ENCODE measurements at regions not wholly inside any gene's neighbourhood (a gene's known extent, or its start where the extent isn't known, plus 50 kb on each side); places are given as distances from the start of the nearest gene placed in this dataset.
"Not testable (repeated sequence)": the region's sequence is repeated elsewhere in the genome, so short reads cannot be mapped to it uniquely, and the experiment has no call there.

DNA sequence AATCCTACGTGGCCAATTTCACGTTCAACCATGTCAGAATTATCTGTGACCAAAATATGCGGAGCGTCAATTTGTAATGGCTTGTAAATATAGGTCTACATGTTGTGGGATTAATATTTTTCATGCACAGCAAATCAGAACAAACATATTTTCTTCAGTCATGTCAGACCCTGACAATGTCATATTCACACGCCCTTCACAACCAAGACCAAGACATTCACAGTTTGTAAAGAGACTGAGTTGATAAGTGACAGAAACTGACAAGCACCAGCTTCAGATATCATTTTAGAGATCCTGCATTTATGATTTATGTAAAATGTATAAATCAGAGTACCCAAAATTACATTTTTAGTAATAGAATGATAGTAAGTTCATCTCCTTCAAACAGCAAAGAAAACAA is 57.3 kb upstream of the NOVA1 start:
- no peak for DNase-seq (ENCODE audit: low spot score)

DNA sequence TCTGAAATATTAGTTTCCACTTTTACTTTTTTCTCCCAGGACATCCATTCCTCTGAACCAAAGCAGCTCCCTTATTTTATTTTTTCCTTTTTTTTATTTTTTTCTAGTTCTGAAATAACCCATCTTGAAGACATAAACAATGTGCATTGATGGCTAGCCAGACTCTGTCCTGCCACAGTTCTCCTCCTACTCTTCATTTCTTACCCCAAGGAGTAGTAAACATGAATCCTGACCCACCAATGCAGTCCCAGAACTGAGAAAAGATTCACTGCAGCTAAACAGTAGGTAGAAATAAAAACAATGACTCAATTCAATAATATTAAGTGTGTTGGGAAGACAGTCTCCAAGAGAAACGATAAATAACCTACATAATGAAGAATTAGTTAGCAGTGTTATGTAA is 65.7 kb upstream of the NOVA1 start:
- no peak for DNase-seq (ENCODE audit: low spot score)

DNA sequence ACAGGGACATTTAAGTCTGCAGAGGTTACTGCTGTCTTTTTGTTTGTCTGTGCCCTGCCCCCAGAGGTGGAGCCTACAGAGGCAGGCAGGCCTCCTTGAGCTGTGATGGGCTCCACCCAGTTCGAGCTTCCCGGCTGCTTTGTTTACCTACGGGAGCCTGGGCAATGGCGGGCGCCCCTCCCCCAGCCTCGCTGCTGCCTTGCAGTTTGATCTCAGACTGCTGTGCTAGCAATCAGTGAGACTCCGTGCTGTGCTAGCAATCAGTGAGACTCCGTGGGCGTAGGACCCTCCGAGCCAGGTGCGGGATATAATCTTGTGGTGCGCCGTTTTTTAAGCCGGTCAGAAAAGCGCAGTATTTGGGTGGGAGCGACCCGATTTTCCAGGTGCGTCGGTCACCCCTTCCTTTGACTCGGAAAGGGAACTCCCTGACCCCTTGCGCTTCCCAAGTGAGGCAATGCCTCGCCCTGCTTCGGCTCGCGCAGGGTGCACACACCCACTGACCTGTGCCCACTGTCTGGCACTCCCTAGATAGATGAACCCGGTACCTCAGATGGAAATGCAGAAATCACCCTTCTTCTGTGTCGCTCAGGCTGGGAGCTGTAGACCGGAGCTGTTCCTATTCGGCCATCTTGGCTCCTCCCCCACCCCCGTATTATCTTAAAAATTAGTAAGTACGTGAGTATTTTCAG is 81.0 kb upstream of the NOVA1 start:
- not testable (repeated sequence) for DNase-seq (ENCODE audit: low spot score)

DNA sequence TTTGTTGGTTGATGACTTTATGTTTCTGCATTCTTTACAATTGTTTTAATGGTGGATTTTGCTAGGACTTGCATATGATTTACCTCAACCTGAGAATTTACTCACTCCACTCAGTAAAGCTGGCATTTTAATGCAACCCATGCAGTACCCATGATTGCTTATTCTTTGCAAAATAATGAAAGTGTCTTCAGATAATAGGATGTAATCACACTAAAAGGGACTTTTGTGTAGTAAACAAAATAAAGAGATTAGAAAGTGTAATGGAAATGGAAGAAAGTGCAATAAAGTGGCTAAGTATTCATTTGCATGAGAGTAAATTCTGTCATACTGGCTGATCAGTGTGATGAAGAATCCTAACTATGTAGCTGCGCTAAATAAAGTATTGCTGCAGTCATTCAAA is 87.6 kb upstream of the NOVA1 start:
- DNase-seq (ENCODE audit: low spot score): no peak

DNA sequence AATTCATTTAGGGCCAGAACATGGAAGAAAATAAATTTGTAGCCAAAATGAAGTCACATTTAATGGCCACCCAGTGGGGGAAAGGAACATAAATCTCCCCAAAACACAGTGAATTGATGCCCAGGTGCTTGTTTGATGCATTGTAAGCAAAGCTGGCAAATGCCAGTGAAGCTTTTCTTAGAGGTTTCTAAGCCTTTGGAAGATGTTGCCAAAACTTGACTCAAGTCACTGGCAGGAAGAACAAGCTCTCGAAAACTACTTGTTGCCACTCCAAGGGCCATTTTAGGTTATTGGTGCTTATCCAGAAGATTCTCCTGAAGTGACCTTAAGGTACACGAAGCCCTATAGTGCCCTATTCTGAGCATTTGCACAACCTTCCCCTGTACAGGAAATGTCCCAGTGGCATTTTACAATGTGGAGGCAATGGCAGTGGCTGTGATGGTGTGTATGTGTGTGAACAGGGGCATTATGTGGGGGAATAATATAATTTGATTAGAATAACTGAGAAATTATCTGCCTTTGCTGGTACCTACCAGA is 89.5 kb upstream of the NOVA1 start:
- no peak for DNase-seq (ENCODE audit: low spot score)

DNA sequence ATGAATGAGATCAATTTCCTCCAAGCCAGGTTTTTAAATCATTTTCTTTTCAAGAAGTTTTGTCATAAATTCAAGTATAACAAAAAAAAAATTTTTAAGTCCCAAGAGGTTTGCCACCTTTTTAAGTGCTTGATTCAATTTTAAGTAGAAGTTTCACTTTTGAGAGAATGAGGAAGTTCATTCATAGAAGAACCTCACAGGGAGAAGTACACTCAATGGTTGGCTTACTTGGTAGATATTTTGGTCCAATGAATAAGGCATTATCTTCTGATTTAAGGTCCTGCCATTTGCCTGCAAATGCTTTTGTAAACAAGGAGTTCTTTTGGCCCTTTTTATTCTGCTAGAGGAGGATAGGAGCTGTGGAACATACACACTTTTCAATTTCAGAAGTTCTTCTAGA is 96.7 kb upstream of the NOVA1 start:
- DNase-seq (ENCODE audit: low spot score): no peak

DNA sequence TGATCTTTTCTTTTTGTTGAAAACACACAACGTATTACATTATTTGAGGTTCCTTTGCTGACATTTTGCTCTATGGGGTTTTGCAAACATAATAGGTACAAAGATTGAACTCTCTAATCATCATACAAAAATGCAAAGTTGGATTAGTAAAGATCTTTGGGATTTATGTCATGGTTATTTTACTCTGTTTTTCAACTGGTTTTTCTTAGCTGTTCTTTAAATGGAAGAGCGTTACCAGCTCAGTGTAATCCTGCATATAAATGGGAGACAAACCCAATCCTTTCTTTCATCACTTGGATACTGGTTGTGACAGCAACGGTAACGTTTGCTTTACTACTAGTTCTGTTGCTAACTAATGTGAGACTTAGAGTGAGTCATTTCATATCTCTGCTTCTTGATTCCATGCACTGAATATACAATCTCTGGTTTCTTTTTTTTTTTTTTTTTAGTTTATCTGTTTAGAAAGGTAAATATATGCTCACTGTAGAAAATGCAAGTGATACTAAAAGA is 104.9 kb upstream of the NOVA1 start:
- no peak for DNase-seq (ENCODE audit: low spot score)

DNA sequence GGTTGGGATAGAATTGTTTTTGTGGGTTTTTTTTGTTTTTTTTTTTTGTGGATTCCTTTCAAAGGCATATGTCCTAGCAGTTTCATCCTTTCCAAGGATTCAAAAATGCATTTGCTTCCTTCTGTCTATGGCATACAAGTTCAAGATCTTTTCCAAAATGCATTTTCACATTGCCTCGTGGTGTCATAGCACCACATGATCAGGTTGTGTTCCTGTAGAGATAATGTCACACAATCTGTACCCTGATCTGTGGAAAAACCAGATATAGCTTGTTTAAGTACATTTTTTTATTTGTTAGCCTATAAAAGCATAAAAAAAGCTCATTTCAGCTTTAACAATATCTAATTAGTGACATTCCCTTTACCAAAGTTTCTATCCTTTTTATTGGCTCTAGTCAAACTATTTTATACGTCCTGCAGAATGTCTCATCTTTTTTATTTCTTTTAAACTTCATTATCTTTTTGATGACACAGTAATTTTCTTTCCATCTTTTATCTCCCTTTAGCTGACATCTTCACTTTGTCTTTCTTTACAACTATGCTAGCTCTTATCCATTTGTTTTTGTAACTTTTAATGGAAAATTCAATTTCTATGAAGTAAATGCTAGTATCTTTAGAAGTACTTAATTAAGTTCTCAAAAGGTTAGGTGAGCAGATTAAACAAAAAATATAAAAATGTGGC is 106.0 kb upstream of the NOVA1 start:
- DNase-seq (ENCODE audit: low spot score): no peak

DNA sequence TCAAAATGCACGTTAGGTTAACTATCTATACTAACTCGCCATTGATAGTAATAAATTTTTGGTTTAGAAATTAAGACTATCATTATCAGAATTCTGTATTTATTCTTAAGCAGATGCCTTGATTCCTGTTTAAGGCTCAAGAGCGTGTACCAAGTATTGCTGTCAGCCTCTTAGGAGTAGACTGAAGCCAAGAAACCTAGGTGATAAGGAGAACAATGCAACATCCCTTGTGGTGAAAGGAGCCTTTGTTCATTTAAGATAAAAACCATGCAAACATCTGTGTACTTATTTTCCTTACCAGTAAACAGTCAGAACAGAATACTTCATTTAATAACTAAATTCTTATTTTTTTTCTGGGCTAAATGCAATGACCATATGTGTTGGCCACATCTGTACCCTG is 109.4 kb upstream of the NOVA1 start:
- no peak for DNase-seq (ENCODE audit: low spot score)

DNA sequence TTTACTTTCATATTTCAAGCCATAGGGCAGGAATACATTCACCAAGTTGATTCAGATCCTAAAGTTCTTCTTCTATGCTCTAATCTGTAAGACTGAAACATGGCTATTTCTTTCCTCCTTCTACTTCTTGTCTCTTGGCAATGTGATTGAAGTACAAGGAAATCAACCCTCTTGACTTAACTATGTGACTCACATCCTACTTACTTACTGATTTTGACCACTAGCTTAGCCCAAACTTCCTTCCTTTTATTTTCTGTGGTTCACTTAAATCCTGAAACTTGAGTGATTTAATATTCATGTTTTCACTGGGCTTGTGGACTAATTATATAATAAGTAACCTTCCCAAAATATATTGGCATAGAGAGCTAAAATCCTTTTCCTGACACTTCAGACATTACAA is 111.2 kb upstream of the NOVA1 start:
- no peak for DNase-seq (ENCODE audit: low spot score)

DNA sequence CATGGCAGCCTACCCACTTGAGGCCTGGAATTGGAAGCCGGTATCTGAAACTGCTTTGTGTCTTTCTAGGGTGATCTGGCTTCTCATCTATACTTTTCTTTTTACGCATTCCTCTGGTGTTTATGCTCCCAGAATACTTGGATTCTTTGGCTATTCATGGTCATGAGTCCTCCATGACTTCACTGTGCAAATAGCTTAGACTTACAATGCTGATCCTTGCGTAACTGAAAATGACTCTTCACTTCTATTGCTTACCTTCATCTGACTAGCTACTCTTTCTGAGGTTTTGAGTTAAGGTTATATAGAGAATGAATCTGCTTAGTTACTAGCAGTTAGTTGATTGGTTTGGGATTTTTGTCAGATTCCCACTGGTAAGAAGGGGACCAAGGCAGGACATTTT is 121.7 kb upstream of the NOVA1 start:
- DNase-seq (ENCODE audit: low spot score): no peak

DNA sequence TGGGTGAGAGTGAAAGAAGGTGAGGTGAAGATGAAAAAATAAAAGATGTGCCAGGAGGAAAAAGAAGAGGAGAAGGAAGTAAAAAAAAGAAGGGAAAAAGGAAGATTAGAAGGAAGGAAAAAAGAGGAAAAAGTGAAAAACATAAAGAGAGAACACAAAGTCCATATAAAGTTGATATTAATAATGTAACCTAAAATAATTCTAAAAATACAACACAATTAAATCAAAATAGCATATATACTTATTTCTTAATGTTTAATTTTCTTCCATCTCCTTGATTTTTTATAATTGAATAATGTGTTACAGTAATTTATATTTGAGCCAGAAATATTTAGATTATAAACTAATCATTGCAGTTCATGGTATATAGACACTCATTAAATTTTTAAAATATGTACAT is 124.4 kb upstream of the NOVA1 start:
- no peak for DNase-seq (ENCODE audit: low spot score)

DNA sequence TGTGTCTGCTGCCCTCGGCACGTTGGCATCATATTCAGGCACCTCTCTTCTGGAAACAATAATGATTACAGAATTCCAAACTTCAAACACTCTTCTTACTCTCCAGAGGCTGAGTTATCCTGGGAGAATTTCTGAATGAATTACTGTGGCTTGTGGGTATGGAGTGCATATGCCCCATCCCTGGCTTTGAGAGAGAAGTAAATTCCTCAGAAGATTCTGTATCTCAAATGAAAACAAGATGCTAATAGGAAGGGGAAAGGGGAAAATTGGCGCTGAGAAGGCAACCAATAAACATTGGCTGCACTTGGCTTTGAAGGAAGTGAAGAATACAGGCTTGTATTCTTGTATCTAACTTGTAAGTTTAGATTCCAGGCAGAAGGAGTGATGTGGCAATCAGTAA is 132.0 kb upstream of the NOVA1 start:
- DNase-seq (ENCODE audit: low spot score): no peak

DNA sequence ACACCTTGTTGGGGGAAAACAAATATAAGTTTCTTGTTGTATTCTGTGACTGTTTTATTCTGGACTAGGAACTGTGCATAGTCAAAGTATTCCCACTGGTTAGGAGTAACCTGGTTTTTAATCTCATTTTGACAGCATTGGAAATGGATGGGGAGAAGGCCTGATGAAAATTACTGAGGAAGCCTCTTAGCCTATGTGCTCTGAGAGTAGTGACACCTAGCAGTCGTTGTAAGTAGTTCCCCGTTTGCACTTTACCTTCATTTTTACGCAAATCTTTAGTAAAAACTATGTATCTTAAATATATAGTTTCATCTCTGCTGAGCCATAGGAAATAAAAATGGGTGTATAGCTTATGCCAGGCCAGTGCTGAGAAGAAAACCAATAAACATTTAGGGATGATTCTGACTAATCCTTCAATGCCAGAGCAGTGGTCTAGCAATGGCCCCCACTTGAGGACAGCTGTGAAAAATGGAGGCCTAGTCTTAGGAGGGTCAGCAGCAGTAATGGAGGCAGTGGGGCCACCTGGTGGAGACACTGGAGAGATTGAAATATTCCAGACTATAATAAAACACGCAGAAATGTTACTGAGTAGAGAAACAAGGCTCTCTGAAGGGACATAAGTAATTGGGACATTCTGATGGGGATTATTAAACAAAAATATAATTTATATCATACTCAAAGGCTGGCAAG is 133.2 kb upstream of the NOVA1 start:
- peak; percentile 4 for DNase-seq (ENCODE audit: low spot score)

DNA sequence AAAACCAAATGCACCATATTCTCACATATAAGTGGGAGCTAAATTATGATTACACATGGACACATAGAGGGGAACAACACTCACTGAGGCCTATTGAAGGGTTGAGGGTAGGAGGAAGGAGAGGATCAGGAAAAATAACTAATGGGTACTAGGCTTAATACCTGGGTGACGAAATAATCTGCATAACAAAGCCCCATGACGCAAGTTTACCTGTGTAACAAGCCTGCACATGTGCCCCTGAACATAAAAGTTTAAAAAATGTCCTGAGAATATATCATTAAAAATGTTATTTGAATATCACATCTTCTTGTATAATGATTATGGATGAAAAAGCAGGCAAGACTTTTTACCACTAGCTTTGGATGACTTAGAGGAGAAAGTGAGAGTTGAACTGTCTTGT is 138.0 kb upstream of the NOVA1 start:
- DNase-seq (ENCODE audit: low spot score): no peak

DNA sequence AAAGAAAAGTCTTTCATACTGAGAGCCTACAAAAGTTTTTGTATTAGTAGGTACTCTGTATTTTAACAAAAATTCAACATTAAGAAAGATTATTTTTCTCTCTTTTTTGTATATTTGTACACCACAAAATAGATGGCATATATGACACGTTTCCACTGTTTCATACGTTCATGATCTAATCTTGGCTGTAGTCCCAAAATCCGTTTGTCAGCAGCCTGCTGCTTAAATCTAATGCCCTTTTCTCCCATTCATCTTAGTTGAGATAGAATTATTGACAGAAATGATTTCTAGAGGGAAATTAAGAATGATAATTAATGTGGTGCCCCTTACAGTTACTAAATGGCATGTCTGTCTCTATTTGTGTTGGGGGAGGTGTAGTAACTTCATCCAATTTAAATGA is 140.7 kb upstream of the NOVA1 start:
- no peak for DNase-seq (ENCODE audit: low spot score)

DNA sequence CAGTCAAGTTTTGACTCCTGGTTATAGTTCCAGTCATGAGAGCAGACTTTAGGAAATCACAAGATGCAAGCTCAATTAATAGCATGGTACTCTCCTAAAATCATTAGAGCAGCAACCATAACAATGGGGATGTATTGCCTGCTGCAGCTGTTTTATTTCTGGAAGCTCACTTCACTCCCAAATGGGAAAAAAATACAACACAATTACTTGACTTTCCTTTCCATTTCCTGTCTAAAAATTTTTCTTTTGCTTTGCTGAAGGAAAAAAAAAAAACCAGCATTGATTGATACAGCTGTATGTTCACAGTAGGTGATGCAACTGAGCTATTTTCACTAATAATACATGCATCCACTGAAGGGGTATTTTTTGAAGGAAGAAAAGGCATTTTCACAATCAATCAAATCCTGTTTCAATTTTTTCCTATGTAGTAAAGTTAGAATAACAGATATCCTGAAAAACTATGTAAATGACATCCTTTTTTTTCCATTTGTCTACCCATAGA is 143.9 kb upstream of the NOVA1 start:
- DNase-seq (ENCODE audit: low spot score): no peak

DNA sequence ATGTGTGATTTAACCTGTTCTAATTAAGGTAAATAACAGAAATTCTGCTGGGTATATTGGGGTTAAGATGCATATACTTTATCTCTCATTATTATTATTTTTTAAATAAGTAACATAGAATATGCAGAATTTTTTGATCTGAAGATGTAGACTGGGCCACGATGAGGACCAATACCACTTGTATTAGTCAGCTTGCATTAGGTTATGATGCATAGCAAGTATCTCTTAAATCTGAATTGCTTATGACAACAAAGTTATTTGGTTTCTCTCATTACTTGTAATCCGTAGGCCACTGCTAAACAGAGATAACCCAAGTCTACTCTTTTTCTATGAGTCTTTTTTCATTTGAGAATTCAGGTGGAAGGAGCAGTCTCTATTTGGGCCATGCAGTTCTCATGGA is 145.5 kb upstream of the NOVA1 start:
- DNase-seq (ENCODE audit: low spot score): no peak

DNA sequence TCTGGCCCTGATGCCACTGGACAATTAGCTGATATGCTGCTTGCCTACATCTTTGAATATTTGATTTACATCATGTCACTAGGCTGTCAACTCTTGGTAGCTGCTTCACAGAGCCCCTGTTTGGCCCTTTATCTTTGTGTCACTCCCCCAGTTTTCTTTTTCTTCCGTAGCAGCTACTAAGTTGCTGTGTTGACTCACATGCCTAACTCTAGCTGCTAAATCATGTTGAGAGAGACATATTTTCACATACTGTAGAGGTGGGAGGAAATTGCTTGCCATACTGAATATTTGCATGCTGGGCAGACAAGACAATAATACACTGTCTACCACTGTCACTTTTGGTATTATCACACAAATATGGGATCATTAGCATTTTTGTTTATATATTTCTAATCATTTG is 147.1 kb upstream of the NOVA1 start:
- no peak for DNase-seq (ENCODE audit: low spot score)

DNA sequence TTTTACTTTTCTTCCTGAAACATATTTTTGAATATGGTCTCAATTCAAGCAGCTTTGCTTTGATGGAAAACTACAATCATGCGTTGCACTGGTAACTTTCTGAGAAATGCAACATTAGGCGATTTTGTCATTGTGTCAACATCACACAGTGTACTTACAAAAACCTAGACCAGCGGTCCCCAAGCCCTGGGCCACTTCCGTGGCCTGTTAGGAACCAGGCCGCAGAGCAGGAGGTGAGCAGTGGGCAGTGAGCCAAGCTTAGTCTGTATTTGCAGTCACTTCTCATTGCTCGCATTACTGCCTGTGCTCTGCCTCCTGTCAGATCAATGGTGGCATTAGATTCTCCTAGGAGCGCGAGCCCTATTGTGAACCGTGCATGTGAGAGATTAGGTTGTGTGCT is 163.7 kb upstream of the NOVA1 start:
- no peak for DNase-seq (ENCODE audit: low spot score)

DNA sequence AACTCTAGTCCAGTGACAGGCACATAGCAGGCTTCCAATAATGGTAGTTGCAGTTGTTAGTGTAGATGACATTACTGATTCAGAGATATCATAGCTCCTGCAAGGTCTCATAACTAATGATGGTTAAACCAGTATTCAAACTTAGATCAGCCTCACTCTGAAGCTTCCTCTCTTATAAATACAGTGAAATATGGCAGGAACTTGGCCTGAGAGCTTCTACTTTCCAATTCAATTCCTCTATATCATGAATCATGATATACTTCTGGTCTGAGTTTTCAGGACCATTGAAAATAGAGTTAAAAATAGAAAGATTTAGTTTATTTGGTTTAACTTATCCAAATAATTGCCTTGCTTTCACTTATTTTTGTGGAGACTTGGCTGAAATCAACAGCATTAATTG is 167.5 kb upstream of the NOVA1 start:
- DNase-seq (ENCODE audit: low spot score): no peak

DNA sequence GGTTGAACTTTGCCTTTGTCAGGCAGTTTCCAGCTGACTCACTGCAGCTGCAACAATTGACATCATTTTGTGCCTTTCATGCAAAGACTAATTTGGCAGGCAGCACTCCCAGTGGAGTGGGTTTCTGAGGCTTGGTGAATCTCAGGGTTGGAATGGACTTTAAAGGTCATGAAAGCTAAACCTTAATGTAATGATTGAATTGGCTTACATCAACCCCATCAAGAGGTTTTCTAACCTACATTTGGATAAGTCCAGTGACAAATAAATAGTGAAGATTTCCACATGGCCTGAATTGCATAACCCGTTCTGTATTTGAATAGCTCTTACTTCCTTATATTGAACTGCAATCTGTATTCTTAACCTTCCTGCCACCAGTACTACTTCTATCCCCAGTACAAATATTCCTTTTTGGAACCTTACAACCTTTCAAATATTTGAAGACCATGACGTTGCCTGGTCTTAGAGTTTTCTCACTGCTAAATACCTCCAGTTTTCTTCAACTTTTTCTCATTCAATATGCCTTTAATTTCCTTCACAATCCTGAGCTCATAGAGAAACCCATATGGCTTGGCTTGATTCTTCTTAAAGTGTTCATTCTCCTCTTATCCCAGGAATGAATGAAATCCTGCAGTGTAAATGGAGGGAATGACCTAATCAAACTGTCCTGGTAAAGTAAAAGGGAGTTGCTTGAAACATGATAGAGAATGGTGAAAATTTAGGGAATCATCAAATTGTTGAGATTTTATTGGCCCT is 168.1 kb upstream of the NOVA1 start:
- DNase-seq (ENCODE audit: low spot score): peak; percentile 6
